MM.1S (cell line): ENCODE measurements at regions not wholly inside any gene's neighbourhood (a gene's known extent, or its start where the extent isn't known, plus 50 kb on each side); places are given as distances from the start of the nearest gene placed in this dataset.

Experiments used
- EZH2 ChIP-seq: fragments of 300-600 bp; sonication (generic); optimal IDR thresholded peaks from 2 replicates; pipeline ENCODE3; 2017; ENCODE audit warnings: low read depth, mild to moderate bottlenecking, antibody characterized with exemption, low read length, mixed read lengths
- EZH2phosphoT487 ChIP-seq: fragments of 300-600 bp; sonication (generic); IDR thresholded peaks from 2 replicates; pipeline ENCODE4 v1.6.1; 2018; ENCODE audit warnings: antibody characterized with exemption, low read length
- TF ChIP-seq, protein P1 (sequence below): fragments of 300-600 bp; sonication (generic); IDR thresholded peaks from 2 replicates; pipeline ENCODE4 v1.5.1; 2016; ENCODE audit warnings: antibody characterized with exemption, low read length, mixed read lengths

DNA sequence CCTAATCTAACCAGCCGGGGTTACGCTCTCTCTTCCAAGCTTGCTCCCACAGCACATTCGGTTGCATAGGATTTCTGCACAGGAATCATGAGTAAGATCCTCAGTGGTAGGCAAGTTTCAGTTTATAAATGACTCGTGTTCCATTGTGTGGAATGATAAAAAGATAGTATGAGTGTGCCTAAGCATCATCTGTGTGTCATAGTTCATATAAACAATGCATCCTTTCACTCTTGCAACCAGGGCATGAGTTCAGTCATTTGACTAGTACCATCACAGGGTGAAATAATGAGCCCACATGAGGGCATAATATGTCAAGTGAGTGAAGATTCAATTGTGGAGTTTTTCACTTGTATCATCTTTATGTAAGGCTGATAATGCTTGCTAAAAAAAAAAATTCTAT, 417.1 kb upstream of the CDH2 start:
- TF ChIP-seq, protein P1, sequence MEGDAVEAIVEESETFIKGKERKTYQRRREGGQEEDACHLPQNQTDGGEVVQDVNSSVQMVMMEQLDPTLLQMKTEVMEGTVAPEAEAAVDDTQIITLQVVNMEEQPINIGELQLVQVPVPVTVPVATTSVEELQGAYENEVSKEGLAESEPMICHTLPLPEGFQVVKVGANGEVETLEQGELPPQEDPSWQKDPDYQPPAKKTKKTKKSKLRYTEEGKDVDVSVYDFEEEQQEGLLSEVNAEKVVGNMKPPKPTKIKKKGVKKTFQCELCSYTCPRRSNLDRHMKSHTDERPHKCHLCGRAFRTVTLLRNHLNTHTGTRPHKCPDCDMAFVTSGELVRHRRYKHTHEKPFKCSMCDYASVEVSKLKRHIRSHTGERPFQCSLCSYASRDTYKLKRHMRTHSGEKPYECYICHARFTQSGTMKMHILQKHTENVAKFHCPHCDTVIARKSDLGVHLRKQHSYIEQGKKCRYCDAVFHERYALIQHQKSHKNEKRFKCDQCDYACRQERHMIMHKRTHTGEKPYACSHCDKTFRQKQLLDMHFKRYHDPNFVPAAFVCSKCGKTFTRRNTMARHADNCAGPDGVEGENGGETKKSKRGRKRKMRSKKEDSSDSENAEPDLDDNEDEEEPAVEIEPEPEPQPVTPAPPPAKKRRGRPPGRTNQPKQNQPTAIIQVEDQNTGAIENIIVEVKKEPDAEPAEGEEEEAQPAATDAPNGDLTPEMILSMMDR: no peak
- TF ChIP-seq EZH2: no peak
- no peak for TF ChIP-seq EZH2phosphoT487
